ENCODE measurements at regions not wholly inside any gene's neighbourhood (a gene's known extent, or its start where the extent isn't known, plus 50 kb on each side); places are given as distances from the start of the nearest gene placed in this dataset.

GRCh38 chr5:117562647-117563046 lies 988.0 kb upstream of the SEMA6A start:
- Histone ChIP-seq H3K4ac (ENCODE audit: low read depth, low read length) (no peak overlapping the region), H3K79me2 (ENCODE audit: control insufficient read depth, insufficient read depth, low read length) (no peaks in the 10 kb centered on the region), H3K27ac (ENCODE audit: low read depth, low read length) (no peak overlapping the region), H3K4me1 (ENCODE audit: control insufficient read depth, low read depth, low read length) (no peaks in the 10 kb centered on the region), H2BK5ac (ENCODE audit: low read length) (no peak overlapping the region), H2BK120ac (ENCODE audit: low read depth, low read length) (no peak overlapping the region), H3K9ac (ENCODE audit: low read length) (no peak overlapping the region), H3K4me3 (ENCODE audit: low read length) (no peak overlapping the region), H3K4me2 (ENCODE audit: low read length) (no peak overlapping the region), H3K56ac (ENCODE audit: low read length) (no peak overlapping the region), H3K18ac (ENCODE audit: low read length) (no peak overlapping the region), H4K8ac (ENCODE audit: low read depth, low read length) (no peak overlapping the region), H2BK15ac (replicated peaks; ENCODE audit: low read depth) (no peak overlapping the region), H3K79me1 (ENCODE audit: low read length) (no peaks in the 10 kb centered on the region), H3K36me3 (ENCODE audit: control insufficient read depth, insufficient read depth, low read length) (no peaks in the 10 kb centered on the region), H4K5ac (ENCODE audit: low read length) (no peak overlapping the region), H2AK5ac (ENCODE audit: low read length) (no peak overlapping the region), H3K23ac (ENCODE audit: low read length) (no peak overlapping the region), H3K27me3 (ENCODE audit: insufficient read depth, low read length, poor library complexity) (no peaks in the 10 kb centered on the region)
- no peak for DNase-seq
- no CpG with 5 or more reads among the region's 1 CpG for WGBS (ENCODE audit: extremely low coverage, insufficient coverage, low lambda C conversion rate)

DNA sequence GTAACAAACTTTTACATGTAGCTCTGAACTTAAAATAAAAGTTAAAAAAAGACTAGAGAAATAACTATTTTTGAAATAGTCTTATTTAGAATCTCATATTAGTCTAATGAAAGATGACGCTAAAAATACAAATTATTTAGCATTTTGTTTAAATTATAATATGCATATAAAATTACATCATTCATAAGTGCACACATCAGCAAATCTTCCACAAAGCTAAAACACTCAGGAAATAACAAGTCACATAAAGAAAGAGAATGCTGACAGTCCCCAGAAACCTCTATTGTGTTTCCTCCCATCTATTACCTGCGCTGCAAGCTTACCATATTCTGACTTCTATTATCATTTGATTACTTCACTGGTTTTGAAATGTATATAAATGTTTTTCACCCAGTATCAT lies 986.9 kb upstream of the SEMA6A start:
- H4K8ac ChIP-seq (ENCODE audit: low read depth, low read length): no peak overlapping the region
- H3K56ac ChIP-seq (ENCODE audit: low read length): no peak overlapping the region
- H3K23ac ChIP-seq (ENCODE audit: low read length): no peak overlapping the region
- no peaks in the 10 kb centered on the region for H3K79me2 ChIP-seq (ENCODE audit: control insufficient read depth, insufficient read depth, low read length)
- no peaks in the 10 kb centered on the region for H3K36me3 ChIP-seq (ENCODE audit: control insufficient read depth, insufficient read depth, low read length)
- no peak overlapping the region for H3K9ac ChIP-seq (ENCODE audit: low read length)
- no peak overlapping the region for H2BK5ac ChIP-seq (ENCODE audit: low read length)
- no peak overlapping the region for H3K4me2 ChIP-seq (ENCODE audit: low read length)
- H3K27me3 ChIP-seq (ENCODE audit: insufficient read depth, low read length, poor library complexity): no peaks in the 10 kb centered on the region
- H3K4me3 ChIP-seq (ENCODE audit: low read length): no peak overlapping the region
- no peak overlapping the region for H3K4ac ChIP-seq (ENCODE audit: low read depth, low read length)
- H2AK5ac ChIP-seq (ENCODE audit: low read length): no peak overlapping the region
- no peak overlapping the region for H4K5ac ChIP-seq (ENCODE audit: low read length)
- no peak for DNase-seq
- H3K27ac ChIP-seq (ENCODE audit: low read depth, low read length): no peak overlapping the region
- WGBS (ENCODE audit: extremely low coverage, insufficient coverage, low lambda C conversion rate): no CpG with 5 or more reads among the region's 2 CpGs
- H2BK120ac ChIP-seq (ENCODE audit: low read depth, low read length): no peak overlapping the region
- H2BK15ac ChIP-seq (replicated peaks; ENCODE audit: low read depth): no peak overlapping the region
- H3K4me1 ChIP-seq (ENCODE audit: control insufficient read depth, low read depth, low read length): no peaks in the 10 kb centered on the region
- no peaks in the 10 kb centered on the region for H3K79me1 ChIP-seq (ENCODE audit: low read length)
- H3K18ac ChIP-seq (ENCODE audit: low read length): no peak overlapping the region

GRCh38 chr5:117559005-117559844 lies 984.6 kb upstream of the SEMA6A start:
- Histone ChIP-seq H3K4me3 (ENCODE audit: low read length) (no peak overlapping the region), H3K27ac (ENCODE audit: low read depth, low read length) (no peak overlapping the region), H3K27me3 (ENCODE audit: insufficient read depth, low read length, poor library complexity) (no peaks in the 10 kb centered on the region), H3K4me1 (ENCODE audit: control insufficient read depth, low read depth, low read length) (no peaks in the 10 kb centered on the region), H2BK120ac (ENCODE audit: low read depth, low read length) (no peak overlapping the region), H3K4me2 (ENCODE audit: low read length) (no peak overlapping the region), H4K8ac (ENCODE audit: low read depth, low read length) (no peak overlapping the region), H3K79me1 (ENCODE audit: low read length) (no peaks in the 10 kb centered on the region), H3K36me3 (ENCODE audit: control insufficient read depth, insufficient read depth, low read length) (no peaks in the 10 kb centered on the region), H4K5ac (ENCODE audit: low read length) (no peak overlapping the region), H2BK5ac (ENCODE audit: low read length) (no peak overlapping the region), H2AK5ac (ENCODE audit: low read length) (no peak overlapping the region), H2BK15ac (replicated peaks; ENCODE audit: low read depth) (no peak overlapping the region), H3K4ac (ENCODE audit: low read depth, low read length) (no peak overlapping the region), H3K23ac (ENCODE audit: low read length) (no peak overlapping the region), H3K79me2 (ENCODE audit: control insufficient read depth, insufficient read depth, low read length) (no peaks in the 10 kb centered on the region), H3K18ac (ENCODE audit: low read length) (no peak overlapping the region), H3K9ac (ENCODE audit: low read length) (no peak overlapping the region), H3K56ac (ENCODE audit: low read length) (no peak overlapping the region)
- no peak for DNase-seq
- WGBS (ENCODE audit: extremely low coverage, insufficient coverage, low lambda C conversion rate): no CpG with 5 or more reads among the region's 3 CpGs

DNA sequence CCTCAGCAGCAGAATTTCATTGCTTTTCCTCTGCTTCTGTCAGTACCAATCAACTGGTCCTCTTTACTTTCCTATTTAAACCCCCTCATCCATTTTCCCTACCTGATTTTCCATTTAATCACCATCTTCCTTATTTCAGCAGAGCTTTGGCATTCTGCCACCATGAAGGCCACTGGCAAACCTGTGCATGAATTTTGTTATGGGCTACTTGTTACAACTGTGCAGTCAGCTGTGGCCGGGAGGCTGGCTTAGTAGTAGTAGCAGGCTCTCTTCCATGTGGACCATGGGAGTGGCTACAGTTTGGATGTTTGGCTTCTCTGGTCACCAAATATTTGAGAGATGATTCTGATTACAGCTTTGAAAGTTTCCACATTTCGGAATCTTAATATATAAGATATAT lies 976.6 kb upstream of the SEMA6A start:
- Histone ChIP-seq H4K8ac (ENCODE audit: low read depth, low read length) (no peak overlapping the region), H3K4me2 (ENCODE audit: low read length) (no peak overlapping the region), H3K56ac (ENCODE audit: low read length) (no peak overlapping the region), H3K36me3 (ENCODE audit: control insufficient read depth, insufficient read depth, low read length) (no peaks in the 10 kb centered on the region), H3K23ac (ENCODE audit: low read length) (no peak overlapping the region), H3K79me2 (ENCODE audit: control insufficient read depth, insufficient read depth, low read length) (no peaks in the 10 kb centered on the region), H4K5ac (ENCODE audit: low read length) (no peak overlapping the region), H2BK120ac (ENCODE audit: low read depth, low read length) (no peak overlapping the region), H2AK5ac (ENCODE audit: low read length) (no peak overlapping the region), H2BK15ac (replicated peaks; ENCODE audit: low read depth) (no peak overlapping the region), H3K27me3 (ENCODE audit: insufficient read depth, low read length, poor library complexity) (no peaks in the 10 kb centered on the region), H3K4me1 (ENCODE audit: control insufficient read depth, low read depth, low read length) (no peaks in the 10 kb centered on the region), H3K79me1 (ENCODE audit: low read length) (no peaks in the 10 kb centered on the region), H3K9ac (ENCODE audit: low read length) (no peak overlapping the region), H2BK5ac (ENCODE audit: low read length) (no peak overlapping the region), H3K4ac (ENCODE audit: low read depth, low read length) (no peak overlapping the region), H3K18ac (ENCODE audit: low read length) (no peak overlapping the region), H3K4me3 (ENCODE audit: low read length) (no peak overlapping the region), H3K27ac (ENCODE audit: low read depth, low read length) (no peak overlapping the region)
- no peak for DNase-seq
- WGBS (ENCODE audit: extremely low coverage, insufficient coverage, low lambda C conversion rate): no CpG with 5 or more reads among the region's 2 CpGs

- WGBS (ENCODE audit: extremely low coverage, insufficient coverage, low lambda C conversion rate): no CpG with 5 or more reads among the region's 1 CpG
- no peak overlapping the region for H3K56ac ChIP-seq (ENCODE audit: low read length)
- DNase-seq: no peak
Observed at GRCh38 chr5:117547192-117547591, 972.6 kb upstream of the SEMA6A start.

DNA sequence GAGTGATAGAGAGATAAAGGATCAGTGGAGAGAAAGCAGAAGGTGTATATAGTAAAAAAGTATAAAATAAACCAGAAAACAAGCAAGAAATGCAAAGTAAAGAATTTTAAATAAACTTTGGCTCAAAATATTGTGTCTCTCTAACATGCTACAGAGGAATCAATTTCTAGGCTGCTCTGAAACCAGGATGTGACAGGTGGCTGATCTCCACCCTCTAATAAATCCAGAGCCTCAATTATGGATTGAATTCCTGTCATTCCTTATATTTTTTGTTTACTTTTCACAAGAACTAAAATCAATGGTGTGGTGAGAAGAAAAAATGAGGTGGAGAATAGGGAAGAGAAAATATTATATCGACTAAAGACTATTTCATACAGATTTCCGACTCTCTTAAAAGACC lies 965.1 kb upstream of the SEMA6A start:
- H3K4me1 ChIP-seq (ENCODE audit: control insufficient read depth, low read depth, low read length): no peaks in the 10 kb centered on the region
- no peak overlapping the region for H3K27ac ChIP-seq (ENCODE audit: low read depth, low read length)
- H3K23ac ChIP-seq (ENCODE audit: low read length): no peak overlapping the region
- H2BK120ac ChIP-seq (ENCODE audit: low read depth, low read length): no peak overlapping the region
- H3K56ac ChIP-seq (ENCODE audit: low read length): no peak overlapping the region
- H2AK5ac ChIP-seq (ENCODE audit: low read length): no peak overlapping the region
- no peaks in the 10 kb centered on the region for H3K36me3 ChIP-seq (ENCODE audit: control insufficient read depth, insufficient read depth, low read length)
- no peak overlapping the region for H4K5ac ChIP-seq (ENCODE audit: low read length)
- no peak overlapping the region for H2BK5ac ChIP-seq (ENCODE audit: low read length)
- WGBS (ENCODE audit: extremely low coverage, insufficient coverage, low lambda C conversion rate): no CpG with 5 or more reads among the region's 2 CpGs
- no peak overlapping the region for H3K4me2 ChIP-seq (ENCODE audit: low read length)
- H3K4ac ChIP-seq (ENCODE audit: low read depth, low read length): no peak overlapping the region
- no peak for DNase-seq
- no peak overlapping the region for H4K8ac ChIP-seq (ENCODE audit: low read depth, low read length)
- H3K79me2 ChIP-seq (ENCODE audit: control insufficient read depth, insufficient read depth, low read length): no peaks in the 10 kb centered on the region
- H3K4me3 ChIP-seq (ENCODE audit: low read length): no peak overlapping the region
- H2BK15ac ChIP-seq (replicated peaks; ENCODE audit: low read depth): no peak overlapping the region
- H3K9ac ChIP-seq (ENCODE audit: low read length): no peak overlapping the region
- H3K18ac ChIP-seq (ENCODE audit: low read length): no peak overlapping the region
- no peaks in the 10 kb centered on the region for H3K79me1 ChIP-seq (ENCODE audit: low read length)
- H3K27me3 ChIP-seq (ENCODE audit: insufficient read depth, low read length, poor library complexity): no peaks in the 10 kb centered on the region

More at GRCh38 chr5:117547192-117547591, 972.6 kb upstream of the SEMA6A start:
- no peak overlapping the region for H2AK5ac ChIP-seq (ENCODE audit: low read length)
- no peaks in the 10 kb centered on the region for H3K27me3 ChIP-seq (ENCODE audit: insufficient read depth, low read length, poor library complexity)
- no peak overlapping the region for H3K4ac ChIP-seq (ENCODE audit: low read depth, low read length)
- no peak overlapping the region for H4K8ac ChIP-seq (ENCODE audit: low read depth, low read length)
- no peaks in the 10 kb centered on the region for H3K79me2 ChIP-seq (ENCODE audit: control insufficient read depth, insufficient read depth, low read length)
- no peak overlapping the region for H2BK120ac ChIP-seq (ENCODE audit: low read depth, low read length)
- no peak overlapping the region for H4K5ac ChIP-seq (ENCODE audit: low read length)
- H3K36me3 ChIP-seq (ENCODE audit: control insufficient read depth, insufficient read depth, low read length): no peaks in the 10 kb centered on the region
- no peak overlapping the region for H2BK15ac ChIP-seq (replicated peaks; ENCODE audit: low read depth)
- H3K27ac ChIP-seq (ENCODE audit: low read depth, low read length): no peak overlapping the region
- no peaks in the 10 kb centered on the region for H3K79me1 ChIP-seq (ENCODE audit: low read length)
- no peak overlapping the region for H3K23ac ChIP-seq (ENCODE audit: low read length)
- H3K4me2 ChIP-seq (ENCODE audit: low read length): no peak overlapping the region
- H3K4me3 ChIP-seq (ENCODE audit: low read length): no peak overlapping the region
- H3K18ac ChIP-seq (ENCODE audit: low read length): no peak overlapping the region
- H3K9ac ChIP-seq (ENCODE audit: low read length): no peak overlapping the region
- H3K4me1 ChIP-seq (ENCODE audit: control insufficient read depth, low read depth, low read length): no peaks in the 10 kb centered on the region
- H2BK5ac ChIP-seq (ENCODE audit: low read length): no peak overlapping the region
